Calu3 (cell line): ENCODE measurements at regions not wholly inside any gene's neighbourhood (a gene's known extent, or its start where the extent isn't known, plus 50 kb on each side); places are given as distances from the start of the nearest gene placed in this dataset.

Experiments
- BruUV-seq: library from RNA; stranded (reverse); fragments of 400-500 nt; replicated peaks from 2 replicates; lab custom pipeline; 2021; lab: Mats Ljungman, UMichigan
- CTCF ChIA-PET: fragments of 300-600 bp; sonication (Branson Sonifier 250); formaldehyde crosslinking; loops from one replicate; lab custom pipeline; 2022; ENCODE audit warnings: antibody characterized with exemption; lab: Charles Lee
- DNase-seq: peaks from one replicate; pipeline ENCODE4 v3.0.0; 2022
- H3K27ac Mint-ChIP-seq: one replicate; pipeline ENCODE4 v1.8.0; 2022; ENCODE audit warnings: mixed read lengths; ENCODE audit not compliant: unreplicated experiment
- H3K27me3 Mint-ChIP-seq: one replicate; pipeline ENCODE4 v1.8.0; 2022; ENCODE audit warnings: mixed read lengths; ENCODE audit not compliant: unreplicated experiment
- H3K36me3 Mint-ChIP-seq: one replicate; pipeline ENCODE4 v1.8.0; 2022; ENCODE audit warnings: mild to moderate bottlenecking, moderate library complexity, mixed read lengths; ENCODE audit not compliant: insufficient read depth, unreplicated experiment
- H3K4me1 Mint-ChIP-seq: one replicate; pipeline ENCODE4 v1.8.0; 2022; ENCODE audit warnings: mild to moderate bottlenecking, low read depth, mixed read lengths; ENCODE audit not compliant: unreplicated experiment
- H3K4me3 Mint-ChIP-seq: one replicate; pipeline ENCODE4 v1.8.0; 2022; ENCODE audit warnings: mild to moderate bottlenecking, low read depth, moderate library complexity, mixed read lengths; ENCODE audit not compliant: unreplicated experiment
- H3K9me3 Mint-ChIP-seq: one replicate; pipeline ENCODE4 v1.8.0; 2022; ENCODE audit warnings: low read depth, mixed read lengths; ENCODE audit not compliant: unreplicated experiment
- CTCF ChIP-seq: fragments of 200-600 bp; IDR thresholded peaks from one replicate; pipeline ENCODE4 v1.8.0; 2022; ENCODE audit warnings: antibody characterized with exemption; ENCODE audit not compliant: unreplicated experiment
- intact Hi-C: fragments of 100-400 bp; cut with micrococcal nuclease; formaldehyde crosslinking; loops from one replicate; pipeline ENCODE4 v1.10.0; 2022; ENCODE audit not compliant: unreplicated experiment

- Mint-ChIP-seq H3K27ac (no peak overlapping the region), H3K27me3 (peaks cover 75% of the 10 kb centered on the region), H3K36me3 (no peaks in the 10 kb centered on the region), H3K9me3 (no peaks in the 10 kb centered on the region), H3K4me1 (no peaks in the 10 kb centered on the region), H3K4me3 (no peak overlapping the region)
- CTCF ChIA-PET = no interaction called here
- no TSS peak for BruUV-seq
- intact Hi-C loops = no loop called here
- no peak for TF ChIP-seq CTCF
- no peak for DNase-seq
Measured at GRCh38 chr2:122210898-122211856, 455.7 kb downstream of the TSN start.

- intact Hi-C loops = no loop called here
- TF ChIP-seq CTCF = no peak
- H3K27me3 Mint-ChIP-seq = peaks cover 74% of the 10 kb centered on the region
- no peaks in the 10 kb centered on the region for H3K4me1 Mint-ChIP-seq
- DNase-seq = no peak
- BruUV-seq = no TSS peak
- CTCF ChIA-PET = no interaction called here
- H3K27ac Mint-ChIP-seq = no peak overlapping the region
- H3K36me3 Mint-ChIP-seq = no peaks in the 10 kb centered on the region
- H3K4me3 Mint-ChIP-seq = no peak overlapping the region
- H3K9me3 Mint-ChIP-seq = no peaks in the 10 kb centered on the region
Measured at GRCh38 chr2:122213312-122213711, 457.9 kb downstream of the TSN start.

- no peak for TF ChIP-seq CTCF
- Mint-ChIP-seq H3K36me3 (no peaks in the 10 kb centered on the region), H3K4me3 (no peak overlapping the region), H3K9me3 (no peaks in the 10 kb centered on the region), H3K27ac (no peak overlapping the region), H3K4me1 (no peaks in the 10 kb centered on the region), H3K27me3 (peaks cover 55% of the 10 kb centered on the region)
- CTCF ChIA-PET = no interaction called here
- no peak for DNase-seq
- intact Hi-C loops = no loop called here
- no TSS peak for BruUV-seq
Measured at GRCh38 chr2:122216071-122216470, 460.6 kb downstream of the TSN start.

GRCh38 chr2:122216901-122217300 lies 461.4 kb downstream of the TSN start:
- CTCF ChIA-PET = no interaction called here
- Mint-ChIP-seq H3K4me3 (no peak overlapping the region), H3K9me3 (no peaks in the 10 kb centered on the region), H3K27me3 (peaks cover 54% of the 10 kb centered on the region), H3K4me1 (no peaks in the 10 kb centered on the region), H3K27ac (no peak overlapping the region), H3K36me3 (no peaks in the 10 kb centered on the region)
- intact Hi-C loops = no loop called here
- BruUV-seq = no TSS peak
- DNase-seq = no peak
- no peak for TF ChIP-seq CTCF
